Gastroesophageal sphincter (tissue), 3 donors: ENCODE measurements at regions not wholly inside any gene's neighbourhood (a gene's known extent, or its start where the extent isn't known, plus 50 kb on each side); places are given as distances from the start of the nearest gene placed in this dataset.

Source experiments
- EP300 ChIP-seq: sonication (generic); formaldehyde crosslinking; IDR thresholded peaks from one replicate; pipeline ENCODE4 v1.6.1; 2017; ENCODE audit warnings: antibody characterized with exemption, mild to moderate bottlenecking
- POLR2A ChIP-seq, 2 donors: fragments of 450-650 bp; IDR thresholded peaks; one replicate each; pipeline ENCODE4 v1.6.1; 2017; ENCODE audit warnings: antibody characterized with exemption in 2 of 2, mild to moderate bottlenecking in 2 of 2, moderate library complexity in 1 of 2
- TF ChIP-seq, protein P1 (sequence below), 4 experiments: fragments of 200-600 bp in 2 of 4; fragments of 450-650 bp in 2 of 4; sonication (generic) in 1 of 4; IDR thresholded peaks; one replicate each; pipeline ENCODE4 v1.5.1; 2017 to 2019; ENCODE audit warnings: antibody characterized with exemption in 4 of 4, mild to moderate bottlenecking in 2 of 4, moderate library complexity in 2 of 4

DNA sequence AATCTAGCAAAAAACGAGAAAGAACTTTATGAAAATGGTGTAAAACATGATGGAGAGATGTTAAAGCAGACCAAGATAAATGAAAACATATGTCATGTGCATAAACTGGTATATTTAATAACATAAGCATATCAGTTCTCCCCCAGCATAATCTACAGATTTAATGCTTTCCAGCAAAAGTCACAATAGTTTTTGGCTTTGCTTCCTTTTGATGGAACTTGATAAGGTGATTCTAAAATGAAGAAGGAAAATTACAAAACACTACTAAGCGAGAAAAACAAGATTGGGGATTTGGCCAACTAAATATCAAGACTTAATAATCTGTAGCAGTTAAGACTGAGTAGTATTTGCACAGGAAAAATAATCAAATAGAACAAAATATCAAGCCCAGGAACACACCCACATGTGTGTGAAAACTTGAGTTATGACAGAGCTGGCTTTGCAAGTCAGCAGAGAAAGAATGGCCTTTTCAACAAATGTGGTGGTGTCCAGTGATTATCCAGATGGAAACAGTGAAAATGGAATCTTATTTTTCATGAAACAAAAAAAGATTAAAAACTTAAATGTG is 83.7 kb upstream of the L3MBTL4 start:
- TF ChIP-seq, protein P1, sequence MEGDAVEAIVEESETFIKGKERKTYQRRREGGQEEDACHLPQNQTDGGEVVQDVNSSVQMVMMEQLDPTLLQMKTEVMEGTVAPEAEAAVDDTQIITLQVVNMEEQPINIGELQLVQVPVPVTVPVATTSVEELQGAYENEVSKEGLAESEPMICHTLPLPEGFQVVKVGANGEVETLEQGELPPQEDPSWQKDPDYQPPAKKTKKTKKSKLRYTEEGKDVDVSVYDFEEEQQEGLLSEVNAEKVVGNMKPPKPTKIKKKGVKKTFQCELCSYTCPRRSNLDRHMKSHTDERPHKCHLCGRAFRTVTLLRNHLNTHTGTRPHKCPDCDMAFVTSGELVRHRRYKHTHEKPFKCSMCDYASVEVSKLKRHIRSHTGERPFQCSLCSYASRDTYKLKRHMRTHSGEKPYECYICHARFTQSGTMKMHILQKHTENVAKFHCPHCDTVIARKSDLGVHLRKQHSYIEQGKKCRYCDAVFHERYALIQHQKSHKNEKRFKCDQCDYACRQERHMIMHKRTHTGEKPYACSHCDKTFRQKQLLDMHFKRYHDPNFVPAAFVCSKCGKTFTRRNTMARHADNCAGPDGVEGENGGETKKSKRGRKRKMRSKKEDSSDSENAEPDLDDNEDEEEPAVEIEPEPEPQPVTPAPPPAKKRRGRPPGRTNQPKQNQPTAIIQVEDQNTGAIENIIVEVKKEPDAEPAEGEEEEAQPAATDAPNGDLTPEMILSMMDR (IDR thresholded peaks at IDR 0.05), result no peak
- TF ChIP-seq POLR2A (IDR thresholded peaks at IDR 0.05) (no peak), EP300 (no peak)
